Renal cortex interstitium (tissue), 11 donors: ENCODE measurements at regions not wholly inside any gene's neighbourhood (a gene's known extent, or its start where the extent isn't known, plus 50 kb on each side); places are given as distances from the start of the nearest gene placed in this dataset.

ENCODE experiments used
- DNase-seq, 11 donors: peaks; one replicate each; pipeline ENCODE4 v3.0.0-alpha.2; 2013; ENCODE audit warnings: low read depth in 9 of 11, low spot score in 4 of 11; ENCODE audit errors: extremely low read depth in 1 of 11

DNA sequence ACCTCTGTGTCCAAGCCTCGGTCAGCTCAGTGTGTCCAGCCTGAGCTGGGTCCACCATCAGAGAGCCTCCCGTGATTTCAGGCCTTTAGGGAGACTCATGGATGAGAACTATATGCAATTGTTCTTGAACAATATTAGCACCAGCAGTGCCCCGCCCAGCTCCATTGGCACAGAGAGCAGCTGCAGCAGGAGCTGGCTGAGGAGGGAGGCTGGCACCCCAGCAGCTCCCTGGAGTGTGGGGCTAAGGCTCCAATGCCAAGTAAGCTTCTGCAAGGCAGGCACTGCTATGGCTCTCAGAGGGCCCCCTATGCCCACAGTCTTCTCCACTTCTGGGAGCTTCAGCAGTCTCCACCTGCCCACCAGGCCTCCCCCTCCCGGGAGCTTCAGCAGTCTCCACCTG, 593.3 kb downstream of the MATN1 start:
- no peak for DNase-seq

DNA sequence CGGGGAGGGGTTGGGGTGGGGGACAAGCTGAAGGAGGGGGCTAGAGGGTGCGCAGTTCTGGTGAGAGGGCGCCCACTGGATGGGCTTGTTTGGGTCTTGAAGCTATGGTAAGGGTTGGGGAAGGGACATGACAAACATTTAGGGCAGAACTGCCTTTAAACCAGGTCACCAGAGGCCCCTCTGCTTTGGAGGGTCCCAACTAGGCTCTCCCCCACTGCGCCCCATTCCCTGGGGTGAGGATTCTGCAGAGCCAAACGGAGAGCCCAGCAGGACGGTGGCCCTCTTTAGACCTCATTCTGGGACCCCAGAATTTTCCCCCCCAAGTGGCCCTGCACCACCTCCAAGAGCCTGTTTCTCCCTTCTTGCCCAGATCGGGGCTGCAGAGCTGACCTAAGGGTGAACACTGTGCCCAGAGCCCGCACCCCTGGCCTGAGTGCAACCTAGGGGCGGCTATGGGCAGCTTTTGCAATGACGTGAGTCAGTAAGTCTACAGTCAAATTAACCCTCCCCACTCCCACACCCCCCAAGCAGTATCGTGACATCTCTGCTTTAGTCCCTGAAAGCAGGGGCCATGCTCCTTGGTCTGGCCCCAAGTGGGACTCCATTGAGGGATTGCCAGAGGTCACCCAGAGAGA, 593.8 kb downstream of the MATN1 start:
- DNase-seq = no peak

DNA sequence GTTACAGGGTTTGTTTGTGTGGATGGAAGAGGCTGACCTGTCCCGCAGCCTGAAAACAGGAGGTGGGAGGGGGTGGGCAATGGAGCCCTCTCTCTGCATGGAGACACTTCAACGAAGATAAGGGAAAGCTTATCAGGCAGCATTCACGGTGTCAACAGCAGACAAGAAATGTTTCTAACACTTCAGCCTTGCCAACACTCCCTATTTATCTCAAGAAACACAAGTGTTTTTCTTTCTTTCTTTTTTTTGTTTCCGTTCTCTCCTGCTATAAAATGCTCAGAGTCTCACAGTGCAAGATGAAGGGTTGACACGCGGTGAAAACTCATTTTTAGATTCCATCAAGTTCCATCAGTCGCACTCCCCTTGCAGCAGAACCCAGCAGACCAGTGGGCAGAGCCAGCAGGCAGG, 594.4 kb downstream of the MATN1 start:
- DNase-seq = no peak

DNA sequence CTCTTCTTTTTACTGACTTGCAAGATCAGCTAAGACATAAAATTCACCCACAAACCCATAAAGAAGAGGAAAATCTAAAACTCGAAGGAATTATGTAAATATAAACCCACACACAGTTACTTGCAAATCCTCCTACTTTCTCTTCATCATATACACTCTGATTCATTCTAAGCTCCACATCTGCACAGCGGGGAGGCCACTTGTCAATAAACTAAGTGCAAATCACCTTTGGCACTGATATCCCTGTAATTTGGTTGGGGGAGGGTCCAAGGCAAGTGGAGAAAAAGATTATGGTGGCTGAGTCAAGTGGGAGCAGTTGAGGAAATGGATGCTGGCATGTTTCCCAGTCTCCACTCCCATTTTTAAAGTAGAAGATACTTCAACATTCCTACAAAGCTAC, 596.5 kb downstream of the MATN1 start:
- no peak for DNase-seq

DNA sequence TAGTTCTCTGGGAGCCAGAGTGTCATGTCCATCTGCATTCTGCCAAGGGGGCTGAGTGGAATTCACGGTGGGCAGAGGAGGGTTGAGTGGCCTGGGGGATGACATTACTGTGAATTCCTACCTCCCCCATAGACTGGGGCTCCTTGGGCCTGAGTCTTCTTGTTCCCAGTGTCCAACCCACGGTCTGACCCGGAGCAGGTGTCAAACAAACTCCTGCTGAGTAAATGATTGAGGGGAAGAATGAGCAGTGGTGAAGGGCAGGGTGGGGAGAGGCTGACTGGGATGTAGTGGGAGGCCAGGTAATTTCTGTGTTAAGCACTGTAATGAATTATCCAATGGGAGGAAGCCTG, 597.6 kb downstream of the MATN1 start:
- DNase-seq = no peak

DNA sequence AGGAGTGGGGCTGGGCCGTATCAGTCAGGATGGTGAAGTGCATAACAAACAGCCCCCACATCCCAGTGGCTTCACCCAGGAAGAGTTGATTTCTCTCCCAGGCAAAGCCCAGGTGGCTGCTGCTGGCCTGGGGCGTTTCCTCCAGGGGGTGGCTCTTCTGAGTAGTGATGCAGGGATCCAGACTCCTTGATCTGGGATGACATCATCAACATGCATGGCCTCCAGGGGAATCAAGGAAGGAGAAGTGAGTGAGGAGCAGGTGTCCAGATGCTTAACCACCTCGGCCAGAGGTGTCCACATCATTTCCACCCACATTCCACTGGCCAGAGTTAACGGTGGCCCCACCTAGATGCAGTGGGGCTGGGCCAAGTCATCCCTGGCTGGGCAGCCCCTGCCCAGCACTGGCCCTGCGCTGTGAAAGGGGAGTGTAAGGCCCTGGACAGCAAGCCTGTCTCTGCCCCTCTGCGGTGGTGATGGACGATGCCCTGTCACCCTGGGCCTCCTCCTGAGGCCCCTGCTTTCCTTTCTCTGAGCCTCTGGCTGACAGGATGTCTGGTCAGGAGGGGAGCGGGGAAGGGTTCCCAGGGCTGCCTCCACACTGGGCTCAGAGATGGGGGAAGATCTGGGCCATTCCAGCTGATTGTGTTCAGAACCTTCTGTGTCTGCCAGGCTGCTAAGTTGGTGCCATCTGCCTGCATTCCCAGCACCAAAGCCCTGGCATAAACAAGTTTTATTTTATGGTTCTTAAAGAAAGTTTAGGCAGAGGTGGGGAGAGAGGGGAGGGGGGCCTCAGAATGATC, 598.2 kb downstream of the MATN1 start:
- DNase-seq = no peak

DNA sequence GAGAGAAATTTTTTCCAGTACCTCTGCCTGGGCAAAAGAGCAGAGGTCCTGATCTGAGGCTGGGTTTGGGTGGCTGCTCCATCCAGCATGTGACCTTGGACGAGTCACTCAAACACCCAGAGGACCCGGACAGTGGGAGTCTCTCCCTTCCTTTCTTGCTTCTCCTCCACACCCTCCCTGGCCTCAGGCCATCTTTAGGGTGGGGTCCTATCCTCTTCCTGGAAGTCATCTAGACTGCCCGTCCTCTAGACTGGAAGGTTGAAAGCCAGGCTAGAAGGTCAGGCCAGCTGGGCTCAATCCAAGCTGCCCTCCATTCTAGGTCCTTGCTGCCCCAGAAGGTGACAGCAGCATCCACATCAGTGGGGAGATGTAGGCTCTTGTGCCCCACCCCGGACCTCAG, 599.5 kb downstream of the MATN1 start:
- DNase-seq = no peak

DNA sequence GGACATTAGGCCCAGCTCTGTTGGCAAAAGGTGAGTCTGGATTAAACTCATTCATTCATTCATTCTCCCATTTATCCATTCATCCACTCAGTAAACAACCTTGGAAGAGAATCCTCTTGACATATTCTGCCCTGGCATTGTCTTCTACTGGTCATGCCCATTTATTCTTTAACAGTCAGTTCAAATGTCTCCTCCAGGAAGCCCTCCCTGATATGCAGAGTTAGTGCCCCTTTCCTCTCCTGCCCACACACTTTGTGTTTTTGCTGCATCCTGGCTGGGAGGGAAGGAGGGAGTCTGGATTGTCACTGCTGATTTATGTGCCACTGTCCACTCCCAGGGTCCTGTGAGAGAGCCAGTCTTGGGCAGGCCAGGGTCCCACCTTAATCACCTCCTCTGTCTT, 600.3 kb downstream of the MATN1 start:
- DNase-seq = no peak

DNA sequence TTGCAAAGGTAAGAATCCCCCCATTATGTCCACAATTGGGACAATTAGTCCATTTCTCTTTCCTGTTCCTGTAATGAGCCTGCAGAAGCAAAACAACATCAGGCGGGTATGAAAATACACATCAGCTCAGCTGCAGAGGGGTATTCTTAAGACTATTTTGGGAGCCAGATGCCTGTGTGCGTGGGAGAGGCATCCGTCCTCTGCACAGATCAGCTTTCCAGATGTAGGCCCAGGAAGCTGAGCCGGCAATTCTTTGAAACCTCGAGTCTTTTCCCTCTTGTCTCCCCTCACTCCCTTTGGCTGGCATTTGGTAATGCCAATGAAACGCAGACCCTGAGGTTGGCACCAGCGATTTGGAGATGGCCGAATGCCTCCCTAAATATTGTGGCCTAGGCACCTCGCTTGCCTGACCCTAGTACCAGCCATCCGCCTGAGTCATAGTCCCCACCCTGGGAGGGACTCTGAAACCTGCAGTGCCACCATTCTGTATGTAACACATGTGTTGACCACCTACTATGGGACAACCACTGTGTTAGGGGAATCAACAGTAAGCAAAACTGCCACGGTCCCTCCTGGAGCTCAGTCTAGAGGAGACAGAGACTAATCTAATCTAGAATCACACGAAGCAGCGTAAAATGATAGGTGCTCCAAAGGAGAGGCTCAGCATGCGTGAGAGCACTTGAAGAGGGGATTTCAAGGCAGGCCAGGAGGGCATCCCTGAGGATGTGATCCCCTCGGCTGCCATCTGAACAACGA, 603.0 kb downstream of the MATN1 start:
- DNase-seq = peak in 7 of 11 donors; percentile 18 to 46 (median 30)

DNA sequence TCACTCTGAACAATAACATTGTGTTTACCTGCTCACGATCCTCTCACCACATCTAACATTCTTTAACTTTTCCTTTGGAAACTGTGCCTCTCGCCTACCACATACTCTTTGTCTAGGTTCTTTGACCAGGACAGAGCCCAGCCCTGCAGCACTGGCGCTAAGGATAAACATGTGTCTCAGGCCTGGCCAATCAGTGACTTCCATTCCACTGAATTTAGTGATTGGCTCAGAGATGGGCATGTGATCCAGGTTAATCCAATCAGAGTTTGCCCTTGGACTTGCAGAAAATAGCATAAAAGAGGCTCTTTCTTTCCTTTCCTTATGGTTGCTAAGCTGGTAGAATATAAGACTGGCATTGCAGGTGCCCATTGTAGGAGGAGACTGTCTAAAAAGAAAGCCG, 605.7 kb downstream of the MATN1 start:
- DNase-seq = no peak

DNA sequence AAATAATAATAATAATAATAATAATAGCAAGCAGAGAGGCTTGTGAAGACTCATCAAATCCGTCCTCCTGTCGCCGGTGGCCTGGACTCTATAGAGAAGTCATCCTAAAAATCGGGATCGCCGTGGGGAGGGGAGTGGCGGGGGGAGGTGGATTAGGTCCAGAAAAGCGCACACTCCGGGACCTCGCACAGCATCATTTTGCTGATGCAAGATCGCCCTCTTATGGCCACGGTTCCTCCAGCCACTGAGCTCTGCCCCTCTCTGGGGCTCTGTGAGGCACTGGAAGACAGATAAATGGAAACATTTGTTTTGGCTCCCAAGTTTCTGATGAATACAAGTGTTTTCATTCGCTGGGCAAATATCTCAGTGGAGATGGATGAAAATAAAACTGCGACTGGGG, 612.0 kb downstream of the MATN1 start:
- DNase-seq = peak in 4 of 11 donors; percentile 32 to 49 (median 41)

DNA sequence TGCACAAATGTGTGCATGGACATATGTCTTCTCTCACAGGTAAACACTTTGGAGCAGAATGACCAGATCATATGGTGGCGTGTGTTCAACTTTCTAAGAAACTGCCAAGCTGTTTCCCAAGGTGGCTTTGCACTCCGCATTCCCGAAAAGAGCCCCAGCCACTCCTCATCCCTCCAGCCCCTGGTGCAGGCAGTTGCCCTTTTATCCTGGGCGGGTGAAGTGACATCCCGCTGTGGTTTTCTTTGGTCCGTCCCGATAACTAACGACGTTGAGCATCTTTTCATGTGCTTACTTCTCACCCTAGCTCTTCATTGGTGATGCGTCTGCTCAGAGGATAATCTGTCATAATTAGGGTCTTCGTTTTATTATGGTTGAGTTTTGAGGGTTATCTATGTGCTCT, 612.5 kb downstream of the MATN1 start:
- DNase-seq = no peak

DNA sequence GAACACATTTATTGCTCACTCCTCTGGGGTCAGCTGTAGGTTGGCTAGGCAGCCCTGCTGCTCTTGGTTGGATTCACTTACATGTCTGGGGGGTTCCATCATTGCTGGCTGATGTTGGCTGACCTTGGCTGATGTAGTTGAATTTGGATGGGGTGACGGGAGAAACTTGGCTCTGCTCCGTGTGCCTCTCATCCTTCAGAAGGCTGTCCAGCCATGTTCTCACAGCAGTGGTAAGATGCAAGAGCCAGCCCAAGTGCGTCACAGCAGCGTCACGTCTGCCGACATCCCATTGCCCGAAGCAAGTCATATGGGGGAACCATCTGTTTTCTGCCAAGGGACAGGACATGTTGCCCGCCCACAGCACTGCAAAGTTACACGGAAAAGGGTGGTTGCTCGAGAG, 613.5 kb downstream of the MATN1 start:
- DNase-seq = no peak

DNA sequence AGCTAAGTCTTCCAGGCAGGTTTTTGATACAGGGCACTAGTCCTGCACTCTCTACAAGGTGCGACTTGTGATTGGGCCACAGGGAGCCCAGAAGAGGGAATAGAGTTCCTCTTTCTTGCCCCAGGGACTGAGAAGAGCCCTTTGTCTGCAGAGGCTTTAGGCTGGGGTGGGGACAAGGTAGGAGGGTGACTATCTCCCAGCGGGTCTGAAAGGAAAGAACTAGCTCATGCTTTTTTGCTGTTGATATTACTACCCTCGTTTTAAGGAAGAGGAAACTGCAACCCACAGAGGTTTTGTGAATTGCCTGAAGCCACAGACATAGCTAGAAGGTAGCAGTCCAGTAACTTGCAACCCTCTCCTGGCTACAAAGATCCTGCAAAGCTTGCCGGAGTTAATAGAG, 615.2 kb downstream of the MATN1 start:
- no peak for DNase-seq

DNA sequence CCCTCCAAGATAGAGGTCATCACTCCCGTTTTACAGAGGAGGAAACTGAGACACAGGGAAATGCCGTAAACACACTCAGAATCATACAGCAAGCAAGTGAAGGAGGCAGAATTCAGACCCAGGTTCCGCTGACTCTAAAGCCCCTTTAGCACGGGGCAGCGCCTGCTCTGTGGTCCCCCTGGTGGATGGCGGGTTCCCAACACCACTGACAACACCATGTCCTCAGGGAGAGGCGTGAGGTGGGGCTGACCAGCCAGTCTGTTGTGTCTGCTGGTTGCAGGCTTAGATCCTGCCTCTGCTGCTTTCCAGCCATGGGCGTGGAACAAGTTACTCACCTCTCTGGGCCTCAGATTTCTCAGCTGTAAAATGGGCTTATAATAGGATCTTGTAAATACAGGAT, 617.3 kb downstream of the MATN1 start:
- DNase-seq = no peak

DNA sequence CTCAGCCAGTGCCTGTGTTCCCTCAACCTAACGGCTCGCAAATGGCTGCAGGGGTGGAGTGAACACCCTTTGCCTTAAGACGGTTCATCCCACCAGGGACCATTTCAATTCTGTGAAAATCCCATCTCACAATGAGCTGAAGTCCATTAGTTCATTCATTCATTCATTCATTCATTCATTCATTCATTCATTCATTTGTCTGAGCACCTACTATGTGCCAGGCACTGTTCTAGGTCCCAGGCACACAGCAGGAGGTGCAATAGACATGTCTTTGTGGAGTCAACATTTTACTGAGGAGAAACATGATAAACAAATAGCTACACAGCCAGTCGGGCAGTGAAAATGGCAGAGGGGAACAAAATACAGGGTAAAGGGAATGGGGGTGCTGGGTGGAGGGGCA, 618.8 kb downstream of the MATN1 start:
- DNase-seq = no peak

DNA sequence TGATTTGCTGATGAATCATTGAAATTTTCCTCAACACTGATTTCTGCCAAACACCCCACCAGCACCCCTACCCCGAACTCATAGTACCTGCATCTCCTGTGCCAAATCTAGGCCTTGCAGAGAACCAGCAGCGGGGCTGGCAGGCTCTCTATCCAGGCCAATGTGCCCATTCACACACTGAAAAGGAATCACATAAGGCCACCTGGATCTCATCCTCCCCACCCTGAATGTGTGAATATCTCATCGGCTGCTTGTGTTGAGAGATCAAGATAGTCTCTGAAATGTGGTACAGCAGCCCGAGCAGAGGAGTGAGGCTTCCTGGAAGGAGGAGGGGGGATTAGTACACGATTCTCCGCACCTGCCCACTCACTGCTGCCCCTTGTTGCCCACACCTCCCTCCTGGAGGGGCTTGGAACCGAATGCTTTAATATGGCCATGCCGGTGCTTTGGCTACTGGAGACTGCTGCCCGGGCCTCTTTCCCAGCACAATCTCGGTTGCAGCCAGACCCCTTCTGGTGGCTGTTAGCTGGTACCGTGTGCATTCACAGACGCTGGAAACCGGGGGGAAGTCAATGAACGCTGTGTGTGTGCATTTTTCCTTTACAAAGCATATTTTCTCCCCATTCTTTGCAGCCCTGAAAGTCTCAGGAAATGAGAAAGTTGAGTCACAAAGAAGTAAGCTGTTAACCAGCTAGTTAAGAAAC, 619.5 kb downstream of the MATN1 start:
- no peak for DNase-seq

DNA sequence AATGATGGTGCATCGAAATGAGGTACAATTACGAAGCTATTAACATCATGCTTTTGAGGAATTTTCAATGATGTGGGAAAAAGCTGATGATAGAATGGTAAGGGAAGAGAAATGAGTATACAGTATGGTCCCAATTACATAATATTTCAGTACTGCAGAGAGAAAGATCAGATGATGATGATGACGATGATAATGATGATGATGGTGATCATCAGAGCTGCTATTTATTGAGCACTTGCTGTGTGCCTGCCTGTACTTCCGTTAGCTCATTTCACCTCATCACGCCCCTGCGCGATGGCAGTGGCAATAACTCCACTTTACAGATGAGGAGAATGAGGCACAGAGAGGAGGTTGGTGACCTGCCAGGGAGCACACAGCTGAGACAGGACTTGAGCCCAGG, 620.8 kb downstream of the MATN1 start:
- DNase-seq = no peak

DNA sequence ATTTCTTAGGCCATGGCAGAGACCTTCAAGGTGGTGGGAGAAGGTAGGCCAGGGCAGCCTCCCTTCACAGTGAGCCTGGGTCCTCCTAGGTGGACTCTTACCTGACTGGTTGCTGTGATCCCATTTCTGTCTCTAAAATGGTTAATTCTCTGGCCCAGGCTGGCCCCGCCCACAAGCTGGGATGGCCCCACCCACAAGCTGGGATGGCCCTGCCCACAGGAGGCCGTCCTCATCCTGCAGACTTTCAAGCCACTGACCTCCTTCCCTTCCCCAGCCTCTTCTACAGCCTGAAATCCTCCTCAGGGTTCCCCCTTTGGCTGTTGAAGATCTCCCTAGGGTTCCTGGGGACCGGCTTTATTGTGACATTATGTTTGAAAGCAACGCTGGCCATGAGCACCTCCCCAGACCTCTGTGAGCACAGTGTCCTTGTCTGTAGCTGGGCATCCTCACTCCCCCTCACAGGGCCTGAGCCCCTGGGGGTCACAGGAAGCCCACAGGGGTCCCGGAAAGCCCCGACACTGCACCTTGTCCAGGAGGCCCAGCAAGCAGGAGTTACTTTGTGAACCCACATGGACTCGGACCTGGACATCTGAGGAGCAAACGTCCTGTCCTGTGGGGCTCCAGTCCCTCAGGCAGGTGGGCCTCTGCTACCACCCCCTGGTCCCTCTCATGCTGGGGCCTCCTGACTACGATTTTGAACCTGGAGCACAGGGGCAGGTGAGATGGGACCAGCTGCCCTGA, 621.7 kb downstream of the MATN1 start:
- DNase-seq = no peak
